ENCODE measurements at regions not wholly inside any gene's neighbourhood (a gene's known extent, or its start where the extent isn't known, plus 50 kb on each side); places are given as distances from the start of the nearest gene placed in this dataset.

DNA sequence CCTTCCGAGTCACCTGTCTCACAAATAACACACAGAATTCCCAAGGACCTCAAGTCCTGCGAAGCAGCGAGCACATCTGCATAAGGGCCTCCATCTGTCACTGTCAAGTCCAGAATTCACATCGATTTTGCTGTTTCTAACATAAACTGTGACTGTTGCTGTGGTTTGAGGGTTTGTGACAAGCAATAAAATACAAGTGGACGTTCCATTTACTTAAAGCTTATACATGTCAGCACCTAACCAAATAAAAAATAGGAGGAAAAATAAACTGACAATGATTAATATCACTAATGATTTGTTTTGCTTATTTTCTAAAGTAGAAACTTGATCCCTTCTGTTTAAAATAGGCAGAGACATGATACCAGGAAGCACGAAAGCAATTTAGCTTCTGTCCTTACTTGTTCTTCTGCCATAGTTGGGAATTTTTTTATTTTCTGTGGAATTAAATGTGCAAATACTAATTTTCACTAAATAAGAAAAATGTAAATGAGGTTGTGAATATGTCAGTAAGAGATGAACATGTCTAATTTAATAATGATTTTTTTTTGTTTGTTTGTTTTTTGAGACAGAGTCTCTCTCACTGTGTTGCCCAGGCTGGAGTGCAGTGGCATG is 279.1 kb downstream of the FGF9 start:
- Histone ChIP-seq H3K27ac (ENCODE audit: extremely low read depth, low read depth, low read length) (no peak overlapping the region), H3K9ac (ENCODE audit: insufficient read depth in 1 of 2, low read depth in 2 of 2, low read length in 2 of 2) (no peak overlapping the region), H3K36me3 (ENCODE audit: control insufficient read depth, insufficient read depth, low read length) (no peaks in the 10 kb centered on the region), H3K79me2 (ENCODE audit: control insufficient read depth, insufficient read depth, low read length) (no peaks in the 10 kb centered on the region), H3K4me3 (no peak overlapping the region), H4K20me1 (replicated peaks; ENCODE audit: control insufficient read depth, insufficient read depth, low read length) (no peaks in the 10 kb centered on the region), H3K9me3 (replicated peaks; ENCODE audit: control insufficient read depth, insufficient read depth, low read depth, low read length) (no peaks in the 10 kb centered on the region), H3K27me3 (ENCODE audit: control insufficient read depth in 2 of 2, insufficient read depth in 2 of 2, low read length in 2 of 2) (no peaks in the 10 kb centered on the region; a peak in 1 of 5 replicates), H3K4me1 (replicated peaks in 1 of 2; ENCODE audit: control insufficient read depth in 2 of 2, insufficient read depth in 2 of 2, low read length in 2 of 2) (no peaks in the 10 kb centered on the region), H3K4me2 (ENCODE audit: insufficient read depth, low read length) (no peak overlapping the region), H2AFZ (ENCODE audit: low read depth, low read length) (no peak overlapping the region), H3K9me1 (ENCODE audit: control insufficient read depth, insufficient read depth, low read length) (no peaks in the 10 kb centered on the region)
- DNase-seq (ENCODE audit: extremely low read depth in 1 of 4, low spot score in 3 of 4) (no peak), FAIRE-seq (no peak), ATAC-seq (no peak)
- no TSS peak for BruUV-seq (replicated peaks)
- in situ Hi-C loops (cut with MboI) (no loop called here), intact Hi-C loops (cut with micrococcal nuclease) (no loop called here)
- 2% methylated on average over 6 of the region's 6 CpGs for WGBS (ENCODE audit: insufficient coverage, low coverage, missing lambda C conversion rate)
- POLR2A ChIA-PET, result no interaction called here
- TF ChIP-seq MEIS2 (IDR thresholded peaks at IDR 0.05; ENCODE audit: partially characterized antibody), result peak; percentile 11
- no peak for TF ChIP-seq ZKSCAN1 (IDR thresholded peaks at IDR 0.05; ENCODE audit: low read depth, low read length)
- CTCF ChIA-PET (ENCODE audit: low intra/inter-chr PET ratio), result no interaction called here

DNA sequence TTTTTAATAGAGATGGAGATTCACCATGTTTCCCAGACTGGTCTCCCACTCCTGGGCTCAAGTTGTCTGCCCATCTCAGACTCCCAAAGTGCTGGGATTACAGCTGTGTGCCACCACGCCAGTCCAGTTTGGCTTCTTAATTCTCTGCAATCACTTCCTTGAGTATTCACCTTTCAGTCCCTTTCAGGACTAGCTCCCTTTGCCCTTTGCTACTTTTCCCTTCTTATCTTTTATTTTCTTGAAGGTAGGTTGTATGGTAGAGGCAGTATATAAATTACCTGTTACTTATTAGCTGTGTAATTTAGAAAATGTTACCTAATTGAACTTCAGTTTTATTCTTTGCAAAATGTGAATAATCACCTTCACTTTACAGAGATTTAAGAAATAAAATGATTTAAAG is 285.8 kb downstream of the FGF9 start:
- FAIRE-seq, result no peak
- H4K20me1 ChIP-seq (replicated peaks; ENCODE audit: control insufficient read depth, insufficient read depth, low read length), result no peaks in the 10 kb centered on the region

More for the DNA sequence above, 285.8 kb downstream of the FGF9 start:
- 0% methylated on average over 1 of the region's 1 CpG for WGBS (ENCODE audit: insufficient coverage, low coverage, missing lambda C conversion rate)
- Histone ChIP-seq H3K27me3 (ENCODE audit: control insufficient read depth in 2 of 2, insufficient read depth in 2 of 2, low read length in 2 of 2) (no peaks in the 10 kb centered on the region), H3K36me3 (ENCODE audit: control insufficient read depth, insufficient read depth, low read length) (no peaks in the 10 kb centered on the region), H3K9ac (ENCODE audit: insufficient read depth in 1 of 2, low read depth in 2 of 2, low read length in 2 of 2) (no peak overlapping the region), H3K4me3 (no peak overlapping the region), H3K9me1 (ENCODE audit: control insufficient read depth, insufficient read depth, low read length) (no peaks in the 10 kb centered on the region), H2AFZ (ENCODE audit: low read depth, low read length) (no peak overlapping the region), H3K27ac (ENCODE audit: extremely low read depth, low read depth, low read length) (no peak overlapping the region), H3K4me1 (replicated peaks in 1 of 2; ENCODE audit: control insufficient read depth in 2 of 2, insufficient read depth in 2 of 2, low read length in 2 of 2) (no peaks in the 10 kb centered on the region), H3K79me2 (ENCODE audit: control insufficient read depth, insufficient read depth, low read length) (no peaks in the 10 kb centered on the region), H3K4me2 (ENCODE audit: insufficient read depth, low read length) (no peak overlapping the region), H3K9me3 (replicated peaks; ENCODE audit: control insufficient read depth, insufficient read depth, low read depth, low read length) (no peaks in the 10 kb centered on the region)
- DNase-seq (ENCODE audit: extremely low read depth in 1 of 4, low spot score in 3 of 4) (no peak), ATAC-seq (no peak)
- no TSS peak for BruUV-seq (replicated peaks)
- TF ChIP-seq, protein P1, sequence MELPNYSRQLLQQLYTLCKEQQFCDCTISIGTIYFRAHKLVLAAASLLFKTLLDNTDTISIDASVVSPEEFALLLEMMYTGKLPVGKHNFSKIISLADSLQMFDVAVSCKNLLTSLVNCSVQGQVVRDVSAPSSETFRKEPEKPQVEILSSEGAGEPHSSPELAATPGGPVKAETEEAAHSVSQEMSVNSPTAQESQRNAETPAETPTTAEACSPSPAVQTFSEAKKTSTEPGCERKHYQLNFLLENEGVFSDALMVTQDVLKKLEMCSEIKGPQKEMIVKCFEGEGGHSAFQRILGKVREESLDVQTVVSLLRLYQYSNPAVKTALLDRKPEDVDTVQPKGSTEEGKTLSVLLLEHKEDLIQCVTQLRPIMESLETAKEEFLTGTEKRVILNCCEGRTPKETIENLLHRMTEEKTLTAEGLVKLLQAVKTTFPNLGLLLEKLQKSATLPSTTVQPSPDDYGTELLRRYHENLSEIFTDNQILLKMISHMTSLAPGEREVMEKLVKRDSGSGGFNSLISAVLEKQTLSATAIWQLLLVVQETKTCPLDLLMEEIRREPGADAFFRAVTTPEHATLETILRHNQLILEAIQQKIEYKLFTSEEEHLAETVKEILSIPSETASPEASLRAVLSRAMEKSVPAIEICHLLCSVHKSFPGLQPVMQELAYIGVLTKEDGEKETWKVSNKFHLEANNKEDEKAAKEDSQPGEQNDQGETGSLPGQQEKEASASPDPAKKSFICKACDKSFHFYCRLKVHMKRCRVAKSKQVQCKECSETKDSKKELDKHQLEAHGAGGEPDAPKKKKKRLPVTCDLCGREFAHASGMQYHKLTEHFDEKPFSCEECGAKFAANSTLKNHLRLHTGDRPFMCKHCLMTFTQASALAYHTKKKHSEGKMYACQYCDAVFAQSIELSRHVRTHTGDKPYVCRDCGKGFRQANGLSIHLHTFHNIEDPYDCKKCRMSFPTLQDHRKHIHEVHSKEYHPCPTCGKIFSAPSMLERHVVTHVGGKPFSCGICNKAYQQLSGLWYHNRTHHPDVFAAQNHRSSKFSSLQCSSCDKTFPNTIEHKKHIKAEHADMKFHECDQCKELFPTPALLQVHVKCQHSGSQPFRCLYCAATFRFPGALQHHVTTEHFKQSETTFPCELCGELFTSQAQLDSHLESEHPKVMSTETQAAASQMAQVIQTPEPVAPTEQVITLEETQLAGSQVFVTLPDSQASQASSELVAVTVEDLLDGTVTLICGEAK (IDR thresholded peaks at IDR 0.05), result no peak
- TF ChIP-seq, protein P1 (CRISPR knock-in tag; IDR thresholded peaks at IDR 0.05), result no peak
- intact Hi-C loops (cut with micrococcal nuclease), result no loop called here
- in situ Hi-C loops (cut with MboI), result no loop called here
- POLR2A ChIA-PET, result interaction anchor here (1.1 kb wide), 1 partner anchor 112 kb away, joined by 3 read pairs; no protein-coding TSS in a partner anchor
- CTCF ChIA-PET (ENCODE audit: low intra/inter-chr PET ratio), result no interaction called here
